HG02885 (cell line): ENCODE measurements at regions not wholly inside any gene's neighbourhood (a gene's known extent, or its start where the extent isn't known, plus 50 kb on each side); places are given as distances from the start of the nearest gene placed in this dataset.

Source experiments
- ATAC-seq: cut with Tn5 transposase; IDR thresholded peaks from one replicate; pipeline ENCODE4 v1.9.1; 2021; ENCODE audit warnings: mild to moderate bottlenecking; ENCODE audit not compliant: unreplicated experiment, poor library complexity

GRCh38 chr14:89635615-89636014, 218.6 kb upstream of the FOXN3 start:
- ATAC-seq, result no peak

- ATAC-seq, result no peak
Measured at GRCh38 chr14:89634037-89634436, 217.0 kb upstream of the FOXN3 start.

- no peak for ATAC-seq
Measured at GRCh38 chr14:89630101-89630829, 213.2 kb upstream of the FOXN3 start.

GRCh38 chr14:89629383-89629782, 212.3 kb upstream of the FOXN3 start:
- no peak for ATAC-seq

GRCh38 chr14:89628521-89628920, 211.5 kb upstream of the FOXN3 start:
- no peak for ATAC-seq

- no peak for ATAC-seq
Measured at GRCh38 chr14:89626233-89626806, 209.3 kb upstream of the FOXN3 start.

- no peak for ATAC-seq
Measured at GRCh38 chr14:89625731-89626232, 208.7 kb upstream of the FOXN3 start.

- no peak for ATAC-seq
Measured at GRCh38 chr14:89625244-89625713, 208.2 kb upstream of the FOXN3 start.

GRCh38 chr14:89624500-89625156, 207.6 kb upstream of the FOXN3 start:
- ATAC-seq, result no peak

GRCh38 chr14:89621791-89622638, 205.0 kb upstream of the FOXN3 start:
- no peak for ATAC-seq

- ATAC-seq, result no peak
Measured at GRCh38 chr14:89621009-89621421, 204.0 kb upstream of the FOXN3 start.

- ATAC-seq, result no peak
Measured at GRCh38 chr14:89620436-89620835, 203.4 kb upstream of the FOXN3 start.

- no peak for ATAC-seq
Measured at GRCh38 chr14:89619596-89619995, 202.6 kb upstream of the FOXN3 start.

GRCh38 chr14:89618811-89619551, 201.9 kb upstream of the FOXN3 start:
- ATAC-seq, result peak; percentile 69

GRCh38 chr14:89618330-89618708, 201.3 kb upstream of the FOXN3 start:
- no peak for ATAC-seq

- ATAC-seq, result peak; percentile 34
Measured at GRCh38 chr14:89617481-89618329, 200.7 kb upstream of the FOXN3 start.

- ATAC-seq, result peak; percentile 41
Measured at GRCh38 chr14:89616852-89617341, 199.9 kb upstream of the FOXN3 start.

GRCh38 chr14:89616425-89616824, 199.4 kb upstream of the FOXN3 start:
- ATAC-seq, result no peak

GRCh38 chr14:89615421-89615820, 198.4 kb upstream of the FOXN3 start:
- ATAC-seq, result no peak
